HG02623 (cell line): ENCODE measurements at regions not wholly inside any gene's neighbourhood (a gene's known extent, or its start where the extent isn't known, plus 50 kb on each side); places are given as distances from the start of the nearest gene placed in this dataset.

ENCODE experiments used
- ATAC-seq: cut with Tn5 transposase; IDR thresholded peaks from one replicate; pipeline ENCODE4 v1.9.1; 2021; ENCODE audit warnings: moderate library complexity; ENCODE audit not compliant: unreplicated experiment

DNA sequence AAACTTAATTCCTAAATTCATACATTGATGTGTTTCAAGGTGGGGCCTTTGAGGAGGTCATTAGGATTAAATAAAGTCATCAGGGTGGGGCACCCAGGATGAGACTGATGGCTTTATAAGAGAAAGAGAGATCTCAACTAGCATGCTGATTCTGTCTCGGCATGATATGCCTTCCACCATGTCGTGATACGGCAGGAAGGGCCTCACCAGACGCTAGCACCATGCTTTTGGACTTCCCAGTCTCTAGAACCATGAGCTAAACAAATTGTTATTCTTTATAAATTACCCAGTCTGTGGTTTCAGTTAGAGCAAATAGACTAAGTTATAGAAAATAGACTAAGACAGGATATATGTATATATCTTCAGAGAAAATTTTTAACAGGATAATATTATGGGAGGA, 759.6 kb downstream of the MED13L start:
- no peak for ATAC-seq

DNA sequence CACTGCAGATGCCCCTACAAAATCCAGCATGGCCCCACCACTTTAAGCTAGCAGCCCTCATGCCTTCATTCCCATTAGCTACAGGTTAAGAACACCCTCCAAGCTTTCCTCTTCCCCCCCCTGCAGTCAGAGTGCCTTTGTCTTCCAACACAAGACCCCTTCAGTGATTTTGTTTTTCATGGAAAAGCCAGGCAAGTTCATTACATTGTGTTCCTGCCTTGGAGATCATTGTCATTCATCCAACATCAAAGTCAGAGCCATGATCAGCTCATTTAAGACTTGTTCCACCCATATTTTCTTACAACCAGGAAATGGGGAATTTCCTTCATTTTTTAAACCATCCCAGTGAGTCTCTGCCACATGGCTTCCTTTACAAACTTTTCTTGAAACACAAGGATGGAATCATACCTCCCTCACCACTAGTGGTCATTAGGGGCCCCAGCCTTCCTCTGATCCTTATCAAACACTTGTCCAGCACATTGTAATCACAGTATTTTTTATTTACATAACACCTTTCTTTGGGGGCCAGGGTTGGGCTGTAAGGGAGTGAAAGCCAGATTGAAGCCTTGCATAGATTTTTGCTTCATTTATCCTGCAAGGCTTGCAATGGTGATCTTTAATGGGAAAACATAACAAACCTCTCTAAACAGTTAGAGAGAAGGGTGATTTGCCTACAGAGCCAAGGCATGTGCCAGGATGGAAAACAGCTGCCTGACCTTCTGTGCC, 765.3 kb downstream of the MED13L start:
- no peak for ATAC-seq

DNA sequence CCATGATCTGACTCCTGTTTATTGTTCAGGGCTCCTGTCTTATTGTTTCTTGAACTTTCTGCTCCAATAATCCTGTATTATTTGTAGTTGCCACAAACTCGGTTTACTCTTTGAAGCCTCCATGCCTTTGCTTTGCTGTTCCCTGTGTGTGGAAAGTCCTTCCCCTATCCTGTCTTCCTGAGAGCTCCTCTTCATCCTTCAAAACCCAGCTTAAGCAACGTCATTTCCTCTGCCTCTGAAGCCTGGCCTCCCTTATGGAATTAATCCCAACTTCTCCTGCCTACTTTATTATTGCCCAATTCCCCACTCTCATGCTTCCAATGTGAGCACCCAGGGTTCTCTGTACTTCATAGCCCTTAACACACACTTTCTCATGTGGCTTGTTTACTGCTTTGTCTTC, 766.2 kb downstream of the MED13L start:
- no peak for ATAC-seq

DNA sequence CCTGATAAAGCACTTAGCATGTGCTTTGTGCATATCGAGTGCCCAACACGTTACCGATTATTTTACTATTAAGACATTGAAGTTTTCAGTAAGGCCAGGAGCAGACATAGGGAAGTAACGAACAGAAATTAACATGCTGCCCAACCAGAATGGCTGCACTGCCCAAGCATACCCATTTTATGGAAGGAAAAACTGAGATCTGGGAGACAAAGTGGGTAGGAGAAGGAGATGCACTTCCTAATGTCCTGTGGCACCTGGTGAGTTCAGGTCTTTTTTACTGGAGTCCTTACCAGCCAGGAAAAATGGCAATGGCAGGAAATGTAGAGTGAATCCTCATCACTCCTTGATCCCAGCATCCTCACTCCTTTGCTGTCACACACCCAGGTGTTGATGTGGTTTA, 768.5 kb downstream of the MED13L start:
- ATAC-seq: no peak

DNA sequence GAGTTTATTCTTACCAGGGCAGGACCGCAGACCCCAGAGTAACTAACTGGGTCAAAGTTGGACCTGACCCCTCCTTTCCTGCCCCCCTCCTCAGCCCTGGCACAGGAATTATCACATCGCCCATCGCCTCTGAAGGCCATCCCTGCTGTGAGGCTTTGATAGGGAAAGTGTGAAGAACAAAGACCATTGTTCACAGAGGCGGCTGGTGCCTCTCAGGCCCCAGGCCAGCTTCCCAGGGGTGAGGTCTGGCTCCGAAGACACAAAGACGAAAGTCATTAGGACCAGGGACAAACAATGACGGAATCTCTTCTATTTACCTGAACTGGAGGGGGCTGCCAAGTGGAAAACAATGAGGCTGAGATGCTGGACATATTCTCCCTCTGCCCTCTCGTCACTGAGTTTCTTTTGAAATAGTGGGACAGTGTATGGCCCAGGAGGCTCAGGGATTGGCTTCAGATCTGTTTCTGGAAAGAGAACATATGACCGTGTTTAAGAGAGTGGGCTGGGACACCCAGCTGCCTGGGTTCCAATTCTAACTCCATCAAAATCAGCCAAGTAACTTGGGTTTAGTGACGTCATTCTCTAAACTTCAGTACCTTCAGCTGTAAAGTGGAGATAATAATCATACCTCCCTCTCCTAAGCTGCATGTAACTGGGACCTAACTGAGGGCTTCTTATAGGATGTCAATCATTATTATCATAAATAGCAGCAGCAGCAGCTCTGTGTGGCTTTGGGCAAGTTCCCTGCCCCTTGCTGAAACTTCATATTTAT, 769.4 kb downstream of the MED13L start:
- ATAC-seq: no peak

DNA sequence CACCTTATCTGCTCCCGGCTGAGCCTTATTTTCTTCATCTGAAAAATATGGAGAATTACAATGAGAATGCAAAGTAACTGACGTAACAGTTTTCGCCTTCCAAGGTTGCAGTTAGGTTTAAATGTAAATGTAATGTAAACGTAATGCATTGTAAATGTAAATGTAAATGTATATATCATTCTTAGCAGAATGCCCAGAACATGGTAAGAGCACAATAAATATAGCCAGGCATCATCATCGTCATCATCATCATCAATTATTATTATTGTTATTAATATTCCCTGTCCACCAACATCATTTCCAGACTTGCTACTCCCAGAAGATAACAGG, 770.0 kb downstream of the MED13L start:
- ATAC-seq: no peak

DNA sequence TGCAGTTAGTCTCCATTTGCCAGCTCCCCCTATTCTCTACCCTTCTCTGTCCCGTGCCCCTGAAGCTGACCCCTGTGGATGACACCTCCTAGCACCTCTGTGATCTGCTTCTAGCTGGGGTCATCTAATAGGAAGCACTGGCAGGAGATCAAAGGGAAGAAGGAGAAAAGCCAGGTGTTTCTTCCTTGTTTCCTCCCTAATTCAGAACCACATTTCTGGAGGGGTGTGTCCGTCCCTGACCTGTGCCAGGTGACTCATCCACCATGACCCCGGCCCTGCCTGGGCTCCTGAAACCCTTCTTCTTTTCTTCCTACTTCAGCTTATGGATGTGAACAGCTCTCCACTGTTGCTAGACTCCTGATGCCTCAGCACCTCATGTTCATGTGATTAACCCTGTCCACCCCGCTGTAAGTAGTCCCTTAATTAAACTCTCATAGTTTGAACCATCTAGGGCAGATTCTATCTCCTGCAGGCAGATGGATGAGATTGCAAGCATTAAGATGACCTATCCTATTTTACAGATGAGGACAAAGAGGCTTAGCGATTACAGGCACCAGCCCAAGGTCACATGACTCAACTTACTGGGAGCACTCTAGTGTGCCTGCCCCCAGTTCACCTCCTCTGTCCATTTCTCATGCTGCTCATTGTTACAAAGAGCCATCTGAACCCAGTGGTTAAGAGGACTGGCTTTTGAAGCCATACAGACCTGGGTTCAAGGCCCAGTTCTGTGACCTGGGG, 770.5 kb downstream of the MED13L start:
- ATAC-seq: no peak

DNA sequence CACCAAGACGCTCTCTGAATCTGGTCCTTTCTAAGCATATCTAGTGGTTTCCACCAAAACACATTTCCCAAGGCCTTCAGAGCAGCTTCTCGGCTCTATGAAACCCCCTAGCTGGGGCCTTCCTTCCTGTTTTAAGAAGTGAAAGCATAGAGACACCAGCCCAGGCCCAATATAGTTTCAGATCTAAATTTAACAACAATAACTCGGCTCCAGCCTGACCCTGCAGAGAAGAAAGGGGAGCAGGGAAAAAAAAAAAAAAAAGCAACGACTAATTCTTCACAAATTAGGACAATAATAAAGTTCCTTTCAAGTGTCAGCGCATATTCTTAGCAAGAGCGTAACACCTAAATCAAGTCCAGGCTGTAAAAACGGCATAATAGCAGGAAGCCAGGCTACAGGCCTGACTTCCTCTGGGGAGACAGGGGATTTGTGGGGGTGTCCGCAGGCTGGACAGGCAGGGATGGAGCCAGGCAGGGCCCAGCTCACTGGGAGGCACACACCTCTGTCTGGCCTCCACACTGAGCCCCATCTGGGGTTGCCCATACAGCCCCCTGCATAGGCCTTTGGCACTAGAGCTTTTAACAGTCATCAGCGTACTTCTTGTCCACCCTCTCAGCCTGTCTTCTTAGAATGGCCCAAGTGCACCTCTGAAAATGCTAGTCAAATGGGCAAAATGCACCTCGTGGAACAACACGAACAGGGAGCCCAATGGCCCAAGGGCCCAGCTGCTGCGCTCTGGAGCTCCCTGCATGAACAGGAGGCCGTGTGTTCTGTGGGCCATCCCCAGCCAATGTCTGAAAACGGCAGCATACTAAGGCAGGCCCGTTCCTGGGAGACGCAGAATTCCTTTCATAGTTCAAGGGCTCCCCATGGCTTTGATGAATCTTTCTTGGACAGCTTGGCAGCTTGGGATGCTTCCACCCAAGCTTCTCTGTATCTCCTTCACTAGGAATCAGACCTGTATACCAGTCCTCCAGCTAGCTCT, 772.9 kb downstream of the MED13L start:
- ATAC-seq: peak; percentile 82

DNA sequence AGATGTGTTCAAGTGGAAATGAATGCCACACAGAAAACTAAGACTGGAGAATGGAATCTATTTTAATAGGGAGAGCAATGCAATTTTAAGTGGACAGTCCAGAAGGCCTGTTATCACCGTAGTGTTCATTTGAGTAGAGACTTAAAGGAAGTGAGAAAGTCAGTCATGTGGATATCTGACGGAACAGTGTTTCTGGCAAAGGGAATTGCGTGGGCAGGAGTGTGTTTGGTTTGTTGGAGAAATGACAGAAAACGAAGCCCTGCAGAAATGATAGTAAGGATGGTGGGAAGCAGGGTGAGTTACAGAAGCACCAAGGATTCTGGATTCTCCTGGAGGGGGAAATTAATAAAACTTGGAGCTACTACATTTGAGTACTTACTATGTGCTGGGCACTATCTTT, 776.6 kb downstream of the MED13L start:
- ATAC-seq: no peak

DNA sequence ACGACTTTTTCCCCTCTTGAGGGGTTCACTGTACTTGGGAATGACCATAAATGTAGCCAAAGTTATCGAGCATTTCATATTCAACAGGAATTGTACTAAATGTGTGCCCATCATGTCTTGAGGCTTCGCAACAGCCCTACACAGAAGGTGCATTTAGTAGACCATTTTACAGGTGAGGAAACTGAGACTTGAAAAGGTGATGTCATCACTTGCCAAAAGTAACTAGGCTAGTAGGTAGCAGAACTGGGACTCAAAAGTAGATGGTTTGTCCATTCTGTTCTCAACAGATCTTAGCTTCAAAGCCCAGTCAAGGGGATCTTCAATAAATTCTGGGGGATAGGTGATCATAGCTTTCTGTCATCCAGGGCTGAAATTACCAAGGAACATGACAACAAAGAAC, 782.2 kb downstream of the MED13L start:
- no peak for ATAC-seq

DNA sequence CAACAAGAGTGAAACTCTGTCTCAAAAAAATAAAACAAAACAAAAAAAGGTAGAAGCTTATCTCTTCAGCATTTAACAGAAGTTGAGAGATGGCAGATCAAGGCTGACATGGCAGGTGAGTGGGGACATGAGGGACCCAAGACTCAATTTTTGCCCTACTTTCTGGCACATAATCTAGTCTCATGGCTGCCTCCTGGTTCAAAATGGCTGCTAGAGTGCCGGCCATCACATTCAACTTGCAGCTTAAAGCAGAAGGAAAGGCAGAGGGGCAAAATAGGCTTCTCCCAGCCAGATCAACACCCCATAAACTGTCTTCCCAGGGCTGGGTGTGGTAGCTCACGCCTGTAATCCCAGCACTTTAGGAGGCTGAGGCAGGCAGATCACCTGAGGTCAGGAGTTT, 784.9 kb downstream of the MED13L start:
- no peak for ATAC-seq

DNA sequence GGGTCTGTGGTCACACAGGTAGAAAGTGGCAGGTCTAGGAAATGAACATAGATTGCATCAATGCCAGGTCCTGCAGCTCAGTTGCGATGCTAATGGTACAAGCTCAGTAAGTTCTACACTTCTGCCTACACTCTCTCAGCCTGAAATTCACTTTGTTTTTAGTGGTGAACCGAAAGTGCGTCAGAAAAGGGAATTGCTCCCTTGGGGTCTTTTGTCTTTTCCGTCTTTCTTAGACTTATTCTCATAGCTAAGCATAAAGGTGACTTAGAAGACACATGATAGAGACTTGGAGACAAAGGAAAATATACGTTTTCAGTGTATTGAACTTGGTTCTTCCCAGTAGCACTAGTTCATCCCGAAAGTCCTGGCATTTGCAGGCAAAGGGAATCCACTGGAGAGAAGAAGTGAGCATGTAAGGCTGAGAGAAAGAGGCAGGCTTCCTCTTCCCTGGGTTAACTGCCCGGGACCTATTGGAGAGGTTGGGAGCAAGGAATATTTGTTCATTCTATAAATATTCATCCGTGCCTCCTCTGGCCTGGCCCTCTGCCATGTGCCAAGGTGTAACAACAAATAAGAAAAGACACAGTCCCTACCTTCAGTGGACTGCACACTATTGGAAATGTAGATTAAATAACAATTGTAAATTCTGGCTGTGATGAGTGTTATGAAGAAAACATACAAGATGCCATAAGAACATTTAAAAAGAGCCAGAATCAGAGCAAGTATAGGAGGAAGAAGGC, 785.8 kb downstream of the MED13L start:
- ATAC-seq: no peak

DNA sequence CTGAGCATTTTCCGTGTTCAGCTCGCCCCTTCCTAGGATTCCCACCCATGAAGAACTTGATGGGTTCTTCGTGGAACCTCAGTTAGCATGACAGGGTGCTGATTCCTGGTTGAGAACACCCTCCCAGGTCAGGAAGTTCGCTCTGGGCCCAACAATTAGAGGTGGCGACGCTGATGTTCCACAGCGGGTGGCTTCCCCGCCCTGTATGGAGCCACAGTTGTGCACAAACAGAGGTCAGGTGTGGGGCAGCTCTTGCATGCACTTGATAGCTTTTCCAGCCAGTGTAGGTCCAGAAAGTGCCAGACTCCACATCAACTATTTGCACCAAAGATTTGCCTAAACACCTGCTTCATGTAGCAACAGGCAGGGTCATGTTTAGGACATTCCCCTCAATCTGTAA, 788.2 kb downstream of the MED13L start:
- no peak for ATAC-seq

DNA sequence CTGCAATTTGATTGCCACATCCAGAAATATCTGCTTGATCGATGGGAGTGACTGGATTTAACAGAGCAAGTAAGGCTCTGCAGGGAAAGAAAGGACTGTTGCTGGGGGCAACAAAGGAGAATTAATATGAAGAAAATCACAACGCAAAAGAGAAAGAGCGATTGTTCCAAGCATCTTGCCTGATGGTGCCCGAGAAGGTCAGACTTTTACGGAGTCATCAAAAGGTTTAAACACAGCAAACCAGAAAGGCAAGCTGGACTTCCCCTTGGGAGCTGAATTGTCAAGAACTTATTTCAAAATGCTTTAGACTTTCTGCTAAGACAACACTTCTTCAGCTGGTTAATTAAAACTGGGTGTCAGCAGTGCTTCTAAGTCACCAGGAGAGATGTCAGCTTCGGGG, 791.5 kb downstream of the MED13L start:
- no peak for ATAC-seq

DNA sequence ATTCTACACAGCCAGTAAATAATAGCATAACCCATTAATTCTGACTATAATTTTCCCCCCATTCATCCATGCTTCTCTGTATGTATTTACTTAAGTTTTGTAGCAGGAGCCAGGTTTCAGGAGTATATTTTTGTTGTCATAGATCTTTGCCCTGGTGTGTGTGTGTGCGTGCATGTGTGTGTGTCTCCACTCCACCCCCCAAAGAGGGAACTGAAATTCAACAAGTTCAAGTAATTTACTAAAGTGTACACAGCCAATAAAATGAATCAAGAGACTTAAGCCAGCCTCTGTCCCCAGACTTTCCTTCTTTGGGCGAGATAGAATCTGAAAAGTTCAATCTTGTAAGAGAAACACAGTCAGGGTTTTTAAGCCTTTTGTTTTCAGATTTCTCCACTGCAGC, 792.0 kb downstream of the MED13L start:
- no peak for ATAC-seq

DNA sequence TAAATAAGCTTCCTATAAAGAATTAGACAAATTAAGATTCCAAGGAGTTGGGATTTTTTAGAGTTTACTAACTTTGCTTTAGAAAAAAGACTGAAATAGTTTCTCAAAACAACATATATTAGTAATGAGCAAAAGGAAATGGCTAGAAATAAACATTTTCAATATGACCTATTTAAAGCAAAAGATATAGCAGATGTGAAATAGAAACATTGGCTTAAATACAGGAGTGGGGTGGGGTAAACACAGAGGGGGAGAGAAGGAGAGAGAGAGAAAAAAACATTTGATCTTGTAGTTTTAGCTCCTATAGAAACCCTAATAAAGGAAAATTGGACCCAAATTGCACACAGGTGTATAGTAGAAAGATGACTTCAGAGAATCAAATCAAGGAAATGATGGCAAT, 794.5 kb downstream of the MED13L start:
- ATAC-seq: no peak

DNA sequence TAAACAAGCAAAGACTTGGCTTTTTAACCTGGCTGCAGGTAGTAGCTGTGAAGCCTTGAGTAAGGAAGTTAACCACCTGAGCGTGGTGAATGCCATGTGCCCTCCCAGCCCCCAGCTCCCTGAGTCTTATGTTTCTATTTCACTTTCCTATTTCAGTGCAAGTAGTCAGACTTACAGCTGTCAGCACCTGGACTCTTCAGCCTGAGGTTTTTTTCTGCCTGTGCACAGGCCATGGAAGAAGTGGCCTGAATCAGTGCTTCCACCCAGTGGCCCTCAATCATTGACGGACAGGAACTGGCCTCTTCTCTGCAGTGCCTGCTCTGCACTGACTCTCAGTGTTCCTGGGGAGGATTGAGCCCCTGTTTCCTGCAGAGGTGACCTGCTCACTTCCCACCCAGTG, 796.4 kb downstream of the MED13L start:
- ATAC-seq: no peak

DNA sequence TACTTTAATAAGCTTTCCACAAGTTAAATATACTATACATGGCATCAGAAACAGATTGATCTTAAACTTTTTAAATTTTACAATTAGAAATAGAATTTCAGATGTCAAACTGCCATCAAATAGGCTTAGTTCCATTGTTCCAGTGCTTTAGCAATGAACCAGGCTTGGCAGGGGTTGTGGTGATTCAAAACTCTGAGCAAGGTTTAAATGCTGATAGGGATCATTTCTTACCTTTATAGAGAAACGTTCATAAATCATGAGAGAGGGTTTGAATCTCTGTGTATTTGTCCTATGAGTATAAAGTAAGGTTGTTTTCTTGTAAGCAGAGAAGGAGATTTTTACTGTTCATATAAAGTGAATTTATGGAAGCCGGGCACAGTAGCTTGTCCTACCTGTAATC, 794.5 kb upstream of the TBX3 start:
- no peak for ATAC-seq

DNA sequence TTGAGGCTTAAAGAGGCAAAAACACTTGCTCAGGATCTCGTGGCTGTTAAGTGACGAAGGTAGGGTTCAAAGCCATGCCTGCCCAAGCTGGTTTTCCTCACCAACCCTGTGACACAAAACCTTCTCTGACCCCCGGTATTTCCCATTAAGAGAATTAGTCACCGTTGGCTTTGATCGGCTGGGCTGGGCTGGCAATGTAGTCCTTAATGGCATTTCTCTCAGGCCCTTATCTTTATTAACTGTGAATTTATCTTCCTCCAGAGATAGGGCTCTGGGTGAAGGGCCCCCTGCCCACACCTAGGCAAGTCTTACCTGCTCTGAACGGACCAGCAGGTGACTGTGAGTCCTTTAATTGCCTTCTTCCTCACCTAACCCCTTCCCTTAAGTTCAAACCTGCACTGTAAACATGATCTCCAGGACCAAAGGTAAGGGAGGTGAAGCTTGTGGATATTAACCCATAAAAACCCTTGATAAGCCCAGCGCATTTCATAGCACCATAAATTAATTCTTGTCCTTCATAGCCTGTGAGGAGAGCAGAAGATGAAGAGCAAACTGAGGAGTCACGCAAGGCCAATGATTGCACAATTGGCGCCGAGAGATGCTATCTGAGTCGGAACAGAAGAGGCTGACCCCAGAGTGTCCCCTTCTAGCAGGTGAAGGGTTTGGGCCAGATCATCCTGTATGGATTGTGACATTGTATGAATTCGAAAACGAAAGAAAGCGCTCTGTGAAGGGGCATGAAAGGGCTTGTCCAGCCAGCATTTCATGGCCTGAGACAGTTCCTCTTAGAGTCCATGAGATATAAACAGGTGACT, 790.8 kb upstream of the TBX3 start:
- ATAC-seq: no peak
